ENCODE measurements at regions not wholly inside any gene's neighbourhood (a gene's known extent, or its start where the extent isn't known, plus 50 kb on each side); places are given as distances from the start of the nearest gene placed in this dataset.
A peak's percentile ranks its signal among the peaks of the same experiment; 100 is the strongest.

DNA sequence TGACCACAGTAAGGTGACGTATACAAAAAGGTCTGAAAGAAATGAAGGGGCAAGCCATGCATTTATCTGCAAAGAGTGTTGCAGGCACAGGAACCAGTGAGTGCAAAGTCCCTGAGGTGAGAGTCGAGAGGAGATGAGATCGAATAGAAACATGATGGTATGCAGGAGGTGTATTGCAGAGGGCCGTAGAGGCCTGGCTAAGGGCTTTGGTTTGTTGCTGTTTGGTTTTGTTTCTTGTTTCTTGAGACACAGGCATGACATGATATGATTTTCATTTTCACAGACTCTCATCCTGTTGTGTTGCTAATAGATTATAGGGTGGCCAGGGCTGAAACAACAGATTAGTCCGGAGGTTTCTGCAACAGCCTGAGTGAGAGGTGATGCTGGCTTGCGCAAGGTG, 80.4 kb downstream of the HSPH1 start:
- DNase-seq (ENCODE audit: low read depth), result no peak

DNA sequence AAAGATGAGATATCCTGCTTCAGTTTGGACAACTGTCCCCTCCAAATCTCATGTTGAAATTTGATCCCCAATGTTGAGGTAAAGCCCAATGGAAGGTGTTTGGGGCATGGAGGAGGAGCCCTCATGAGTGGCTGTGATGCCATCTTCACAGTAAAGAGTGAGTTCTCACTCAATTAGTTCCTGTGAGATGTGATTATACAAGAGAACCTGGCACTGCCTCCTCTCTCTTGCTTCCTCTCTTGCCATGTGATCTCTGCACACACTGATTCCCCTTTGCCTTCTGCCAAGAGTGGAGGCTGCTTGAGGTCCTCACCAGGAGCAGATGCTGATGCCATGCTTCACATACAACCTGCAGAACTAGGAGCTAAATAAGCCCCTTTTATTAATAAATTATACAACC, 86.9 kb downstream of the HSPH1 start:
- DNase-seq (ENCODE audit: low read depth), result no peak

DNA sequence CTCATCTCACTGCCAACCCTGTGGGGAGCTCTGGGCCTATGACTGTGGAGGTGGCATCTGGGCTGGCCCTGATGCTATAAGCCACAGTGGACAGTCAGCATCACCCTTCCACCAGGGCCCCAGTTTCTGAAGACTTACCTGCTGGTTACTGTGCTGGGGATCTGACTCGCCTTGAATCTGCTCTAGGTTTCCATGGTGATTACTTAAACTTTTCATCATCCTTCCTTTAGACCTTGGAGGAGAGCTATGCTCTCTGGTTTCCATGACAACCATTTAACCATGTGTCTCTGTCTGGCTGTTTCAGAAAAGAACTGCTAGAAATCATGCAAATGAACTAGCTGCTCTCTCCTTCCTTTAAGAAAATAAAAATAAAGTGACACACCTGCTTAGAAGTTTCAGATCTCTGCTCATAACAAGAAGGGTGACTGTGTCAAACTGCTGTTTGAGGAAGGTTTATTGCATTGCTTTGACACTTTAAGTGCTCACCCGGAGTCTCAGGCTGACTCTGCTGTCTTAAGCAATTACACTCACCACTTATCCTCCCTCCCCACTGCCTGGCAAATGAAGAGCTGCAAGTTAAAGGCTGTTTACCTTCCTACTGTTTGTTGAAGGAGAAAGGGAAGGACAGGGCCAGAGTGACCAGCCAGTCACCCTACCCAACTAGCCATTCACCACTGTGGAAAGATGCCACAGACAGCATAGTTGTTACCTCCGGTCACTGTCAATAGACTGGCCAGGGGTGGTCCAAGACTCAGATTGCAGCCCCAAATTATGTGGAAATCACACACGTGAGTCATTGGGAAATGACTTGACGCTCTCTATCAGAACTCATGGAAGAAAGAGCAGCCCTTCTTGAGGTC, 87.6 kb downstream of the HSPH1 start:
- peak; percentile 4 for DNase-seq (ENCODE audit: low read depth)

DNA sequence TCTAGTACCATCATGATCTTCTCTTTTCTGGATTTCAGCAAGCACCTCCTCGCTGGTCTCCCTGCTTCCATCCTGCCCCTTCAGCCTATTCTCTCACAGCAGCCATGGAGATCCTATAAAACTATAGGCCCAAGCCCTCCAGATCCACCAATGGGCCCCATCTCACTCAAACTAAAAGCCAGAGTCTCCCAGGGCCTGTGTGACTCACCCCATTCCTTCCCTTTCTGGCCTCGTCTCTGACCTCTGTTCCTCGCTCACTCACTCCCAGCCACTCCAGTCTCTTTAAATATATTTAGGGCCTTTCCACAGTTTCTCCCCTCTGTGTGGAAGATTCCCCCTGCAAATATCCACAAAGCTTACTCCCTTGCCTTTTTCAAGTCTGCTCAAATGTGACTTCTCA, 89.7 kb downstream of the HSPH1 start:
- DNase-seq (ENCODE audit: low read depth), result no peak

DNA sequence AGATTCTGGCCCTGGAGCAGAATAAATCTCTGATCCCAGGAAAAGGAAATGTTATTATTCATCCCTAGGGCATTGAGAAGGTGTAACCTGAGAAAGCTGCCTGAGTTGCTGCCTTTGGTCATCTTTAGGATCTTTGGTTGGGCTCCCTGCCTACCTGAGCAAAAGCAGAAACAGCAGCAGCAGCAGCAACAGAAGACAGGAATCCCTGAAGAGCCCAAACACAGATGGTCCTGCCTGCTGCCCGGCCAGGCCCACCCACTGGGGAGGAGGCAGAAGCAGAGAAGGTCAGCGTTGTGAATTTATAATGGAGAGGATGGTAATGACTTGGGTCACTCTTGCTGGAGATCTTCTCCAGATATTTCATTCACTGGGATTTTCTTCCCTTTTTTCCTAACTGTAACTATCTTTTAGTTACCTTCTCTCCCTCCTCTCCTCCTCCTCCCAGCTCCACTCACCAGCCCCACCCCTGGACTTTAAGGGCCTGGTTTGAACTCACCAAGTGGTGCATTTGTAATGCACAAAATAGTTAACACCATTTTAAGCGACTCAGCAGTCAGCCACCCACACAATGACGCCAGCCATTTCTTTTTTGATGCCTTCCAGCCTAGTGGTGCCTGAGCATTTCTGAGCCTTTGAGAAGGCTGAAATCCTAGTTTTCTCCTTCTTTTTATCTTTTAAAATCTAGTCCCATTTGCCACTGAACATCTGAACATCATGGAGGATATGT, 91.7 kb downstream of the HSPH1 start:
- DNase-seq (ENCODE audit: low read depth), result no peak

DNA sequence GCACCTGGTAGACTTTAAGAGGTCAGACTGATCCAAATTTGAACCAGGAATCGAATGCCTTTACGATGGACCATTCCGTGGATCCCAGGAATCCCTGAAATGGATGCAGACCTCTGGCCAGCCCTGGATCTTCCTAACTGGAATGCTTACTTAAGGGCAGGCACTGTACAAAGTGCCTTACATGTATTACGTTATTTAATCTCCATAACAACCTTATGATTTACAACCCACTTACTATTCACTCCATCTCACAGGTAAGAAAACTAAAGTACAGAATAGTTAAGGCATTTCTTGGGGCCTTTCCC, 93.6 kb downstream of the HSPH1 start:
- no peak for DNase-seq (ENCODE audit: low read depth)

DNA sequence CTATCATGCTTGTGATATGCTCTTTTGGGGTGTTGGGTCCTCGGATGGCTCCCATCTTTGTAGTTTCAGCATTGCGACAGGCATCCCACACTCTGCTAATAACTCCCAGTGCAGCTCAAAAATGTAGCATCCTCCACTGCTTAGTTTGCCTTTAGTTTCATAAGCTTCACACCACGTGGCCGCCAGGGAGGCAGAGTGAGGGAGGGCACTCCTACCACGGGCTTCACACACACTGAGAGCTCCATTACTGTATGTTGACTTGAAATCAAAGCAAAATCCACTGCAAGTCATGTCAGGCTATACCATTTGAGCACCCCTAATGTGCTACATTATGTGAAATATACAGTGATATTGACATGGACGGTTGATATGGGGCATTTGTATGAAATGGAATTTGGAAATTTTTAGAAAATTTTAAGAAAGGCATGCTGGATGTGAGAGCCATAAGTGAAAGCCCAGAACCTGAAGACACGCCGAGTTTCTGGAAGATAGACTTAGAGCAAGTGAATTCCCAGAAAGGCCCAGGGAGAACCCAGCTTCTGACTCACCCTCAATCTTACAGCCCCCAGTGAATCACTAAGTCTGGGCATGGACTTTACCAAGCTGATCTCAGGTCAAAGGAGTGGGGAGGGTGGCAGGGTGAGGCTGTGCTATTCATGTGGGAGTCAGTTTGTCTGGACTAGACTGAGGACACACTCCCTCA, 94.1 kb downstream of the HSPH1 start:
- DNase-seq (ENCODE audit: low read depth), result no peak

DNA sequence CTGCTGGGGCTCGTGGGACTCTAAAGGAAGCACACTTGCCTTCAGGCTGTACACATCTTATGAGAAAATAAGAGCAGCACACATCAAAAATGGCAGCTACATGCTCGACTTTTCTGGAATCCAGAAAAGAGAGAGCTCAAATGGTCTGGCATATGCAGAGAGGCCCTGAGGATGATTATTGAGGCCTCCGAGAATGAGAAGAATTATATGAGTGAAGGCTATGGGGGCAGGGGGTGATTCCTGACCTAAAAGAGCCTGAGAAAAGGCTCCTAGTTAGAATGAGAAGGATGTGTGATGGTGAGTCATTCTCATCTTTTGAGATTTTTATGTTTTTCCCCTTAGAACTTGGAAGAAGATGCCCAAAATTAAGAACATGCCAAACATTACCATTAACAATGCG, 97.1 kb downstream of the HSPH1 start:
- no peak for DNase-seq (ENCODE audit: low read depth)

DNA sequence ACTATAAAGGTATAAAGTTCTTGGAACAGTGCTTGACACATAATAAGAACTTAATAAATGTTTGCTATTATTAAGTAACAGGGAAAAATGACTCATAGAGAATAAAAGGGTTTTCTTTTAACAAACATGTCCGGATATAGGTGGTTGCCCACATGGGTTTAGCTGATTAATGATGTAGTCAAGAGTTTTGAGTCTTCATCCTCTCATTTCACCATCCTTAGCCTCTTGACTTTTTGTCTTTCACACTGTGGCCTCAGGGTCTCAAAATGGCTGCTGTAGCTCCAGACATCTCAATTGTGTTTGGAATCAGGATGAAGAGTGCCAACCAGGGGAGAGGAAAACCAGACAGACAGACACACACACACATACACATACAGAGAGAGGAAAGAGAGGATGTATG, 97.9 kb downstream of the HSPH1 start:
- DNase-seq (ENCODE audit: low read depth), result no peak

DNA sequence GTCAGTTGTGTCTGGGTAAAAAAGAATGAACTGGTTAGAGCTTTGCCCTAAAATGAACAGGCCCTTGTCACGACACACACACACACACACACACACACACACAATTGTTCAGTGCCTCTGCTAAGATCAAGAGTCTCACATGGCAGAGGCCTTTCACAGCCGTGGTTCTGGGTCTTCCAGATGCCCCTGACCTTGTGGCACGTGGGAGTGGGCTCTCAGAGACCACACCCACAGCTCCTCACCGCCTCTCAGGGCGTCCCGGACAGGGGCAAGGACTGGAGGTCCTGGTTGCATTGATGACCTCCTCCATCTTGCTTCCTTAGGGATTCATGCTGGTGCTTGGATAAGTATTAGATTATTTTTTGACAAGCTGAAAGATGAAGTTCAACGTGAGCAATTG, 101.0 kb downstream of the HSPH1 start:
- DNase-seq (ENCODE audit: low read depth), result no peak

DNA sequence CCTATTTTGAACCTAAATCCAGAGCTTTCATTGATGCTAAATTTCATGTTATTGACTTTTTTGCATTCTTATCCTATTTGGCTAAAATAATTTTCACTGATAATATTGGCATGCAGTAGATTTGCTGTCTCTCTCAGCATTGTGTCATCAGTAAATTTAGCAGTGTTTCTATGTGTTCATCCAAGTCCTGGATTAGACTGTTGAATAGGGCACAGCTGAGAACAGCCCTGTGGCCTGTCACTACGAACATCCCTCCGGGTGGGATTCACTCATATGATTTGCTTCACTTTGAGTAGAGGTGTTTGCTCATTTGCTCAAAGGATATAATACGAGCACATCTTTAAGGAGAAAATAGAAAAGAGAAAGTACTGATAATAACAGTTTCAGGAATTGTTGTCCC, 101.5 kb downstream of the HSPH1 start:
- DNase-seq (ENCODE audit: low read depth), result no peak

DNA sequence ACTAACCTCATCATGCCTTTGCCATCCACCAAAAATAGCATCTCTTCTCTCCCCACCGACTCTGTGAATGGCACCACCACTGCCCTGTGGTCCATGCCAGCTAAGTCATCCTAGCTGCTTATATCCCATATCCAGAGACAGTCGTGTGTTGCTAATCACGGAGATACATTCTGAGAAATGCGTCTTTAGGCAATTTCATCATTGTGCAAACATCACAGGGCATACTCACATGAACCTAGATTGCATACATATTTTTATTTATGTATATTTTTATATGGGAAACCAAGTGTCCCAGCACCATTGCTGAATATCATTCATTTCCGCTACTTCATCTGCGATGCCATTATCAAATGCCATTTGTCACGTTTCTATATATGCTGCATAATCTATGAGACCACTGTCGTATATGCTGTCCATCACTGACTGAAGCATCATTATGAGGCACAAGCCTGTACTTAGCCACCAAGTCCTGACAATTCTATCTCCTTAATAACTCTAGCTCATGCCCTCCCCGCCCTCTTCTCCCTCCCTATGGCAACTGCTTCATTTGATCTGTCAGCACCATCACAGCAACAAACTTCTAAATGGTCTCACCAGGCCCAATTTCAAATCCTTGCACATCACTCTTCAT, 104.2 kb downstream of the HSPH1 start:
- no peak for DNase-seq (ENCODE audit: low read depth)

DNA sequence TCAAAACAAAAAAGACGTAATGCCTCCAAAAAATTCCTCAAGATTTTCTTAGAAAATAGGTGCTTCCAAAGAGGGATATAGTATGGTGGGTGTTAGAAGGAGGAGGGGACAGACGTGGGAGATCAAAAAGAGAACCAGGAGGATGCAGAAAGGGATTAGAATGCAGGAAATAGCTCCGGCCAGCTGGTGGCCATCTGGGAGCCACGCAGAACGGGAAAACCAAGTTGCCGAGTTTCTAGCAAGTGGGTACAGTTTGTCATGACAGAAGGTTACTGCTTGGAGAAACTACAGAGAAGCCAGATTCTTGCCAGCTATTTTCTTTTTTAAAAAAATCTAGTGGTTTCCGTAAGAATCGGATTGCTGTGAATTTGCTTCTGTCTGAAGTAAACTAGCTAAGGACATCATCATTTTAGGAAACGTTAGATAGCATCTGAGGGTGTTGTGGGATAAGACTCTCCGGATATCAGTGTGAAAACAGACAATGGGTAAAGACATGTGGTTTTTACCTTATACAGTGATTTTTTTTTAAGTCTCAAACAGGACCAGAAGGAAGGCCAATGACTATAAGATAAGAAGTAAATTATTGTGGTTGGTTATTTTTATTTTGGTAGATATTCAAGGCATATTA, 104.9 kb downstream of the HSPH1 start:
- DNase-seq (ENCODE audit: low read depth), result no peak

DNA sequence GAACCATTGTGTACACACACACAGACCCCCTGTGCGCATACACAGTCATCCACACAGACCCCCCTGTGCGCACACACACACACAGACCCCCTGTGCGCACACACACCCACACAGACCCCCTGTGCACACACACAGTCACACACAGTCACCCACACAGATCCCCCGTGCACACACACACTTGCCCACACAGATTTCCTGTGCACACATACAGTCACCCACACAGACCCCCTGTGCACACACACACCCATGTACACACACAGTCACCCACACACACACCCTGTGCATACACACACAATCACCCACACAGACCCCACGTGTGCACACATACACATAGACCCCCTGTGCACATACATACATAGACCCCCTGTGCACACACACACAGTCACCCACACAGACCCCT, 106.1 kb downstream of the HSPH1 start:
- no peak for DNase-seq (ENCODE audit: low read depth)

DNA sequence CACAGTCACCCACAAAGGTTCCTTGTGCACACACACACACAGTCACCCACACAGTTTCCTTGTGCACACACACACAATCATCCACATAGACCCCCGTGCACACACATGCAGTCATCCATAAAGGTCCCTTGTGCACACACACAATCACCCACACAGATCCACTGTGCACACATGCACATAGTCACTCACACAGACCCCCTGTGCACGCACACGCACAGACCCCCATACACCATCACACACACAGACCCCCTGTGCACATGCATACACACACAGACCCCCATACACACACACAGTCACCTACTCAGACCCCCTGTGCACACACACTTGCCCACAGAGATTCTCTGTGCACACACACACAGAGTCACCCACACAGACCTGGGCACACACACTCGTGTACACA, 107.1 kb downstream of the HSPH1 start:
- DNase-seq (ENCODE audit: low read depth), result no peak

DNA sequence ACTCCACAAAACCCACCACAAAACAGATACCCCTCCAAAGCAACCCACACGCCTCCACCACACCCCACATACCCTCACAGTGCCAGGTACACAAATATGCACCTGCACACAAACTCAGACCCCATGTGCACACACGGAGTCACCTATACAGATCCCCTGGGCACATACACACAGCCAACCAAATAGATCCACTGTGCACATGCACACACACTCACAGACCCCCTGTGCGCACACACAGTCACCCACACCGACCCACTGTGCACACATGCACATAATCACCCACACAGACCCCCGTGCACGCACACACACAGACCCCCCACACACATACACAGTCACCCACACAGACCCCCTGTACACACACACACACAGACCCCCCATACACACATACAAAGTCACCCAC, 107.8 kb downstream of the HSPH1 start:
- DNase-seq (ENCODE audit: low read depth), result no peak

DNA sequence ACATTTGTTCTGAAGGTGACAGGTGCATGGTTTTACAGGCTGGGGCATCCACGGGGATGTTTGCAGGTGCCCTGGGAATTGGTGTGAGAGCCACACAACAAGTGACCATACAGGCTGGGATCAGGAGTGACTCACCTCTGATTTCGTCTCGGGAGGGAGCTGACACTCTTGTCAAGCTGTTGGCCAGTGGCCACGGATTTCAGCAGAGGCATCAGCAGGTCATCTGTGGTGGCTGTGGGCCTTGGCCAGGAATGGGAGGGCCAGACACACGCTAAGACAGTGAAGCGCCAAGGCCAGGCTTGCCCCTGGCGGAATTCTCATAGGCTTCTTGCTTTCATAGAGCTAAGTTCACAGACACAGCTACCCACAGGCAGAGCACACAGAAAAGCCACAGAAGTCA, 108.6 kb downstream of the HSPH1 start:
- DNase-seq (ENCODE audit: low read depth), result no peak

DNA sequence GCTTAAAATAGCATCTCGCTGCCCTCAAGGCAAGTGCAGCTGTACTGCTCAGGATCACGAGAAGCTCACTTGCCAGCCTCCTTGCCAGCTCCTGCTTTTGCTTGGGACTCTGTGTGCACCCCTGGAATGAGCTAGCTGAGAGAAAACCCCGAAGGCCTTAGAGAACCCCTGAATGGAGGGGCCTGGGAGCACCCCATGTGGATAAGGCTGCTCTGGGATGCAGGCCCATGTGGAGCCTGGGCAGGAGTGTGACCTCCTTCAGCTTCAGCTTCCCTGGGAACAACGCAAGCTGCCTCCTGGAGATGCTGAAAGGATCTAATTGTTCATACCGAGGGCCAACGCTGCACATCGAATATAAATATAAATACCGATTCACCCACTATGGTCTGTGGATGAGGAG, 109.2 kb downstream of the HSPH1 start:
- DNase-seq (ENCODE audit: low read depth), result no peak

DNA sequence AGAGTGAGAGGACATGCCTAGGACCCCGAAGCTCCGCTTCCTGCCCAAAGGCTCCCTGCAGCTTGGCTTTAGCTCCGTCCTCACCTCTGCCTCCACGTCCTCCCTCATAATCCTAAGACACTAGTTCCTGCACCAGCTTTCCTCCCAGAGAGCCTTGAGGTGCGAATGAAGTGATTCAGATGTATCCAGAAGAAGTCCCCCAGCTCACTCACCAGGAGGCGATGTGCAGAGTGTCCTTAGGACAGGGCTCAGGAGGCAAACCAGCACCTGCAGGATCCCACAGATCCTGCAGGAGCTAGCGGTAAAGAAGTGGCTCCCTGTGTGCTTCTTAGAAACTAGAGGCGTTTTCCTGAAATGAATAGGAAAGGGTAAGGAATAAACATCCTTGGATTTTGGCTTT, 109.7 kb downstream of the HSPH1 start:
- no peak for DNase-seq (ENCODE audit: low read depth)

DNA sequence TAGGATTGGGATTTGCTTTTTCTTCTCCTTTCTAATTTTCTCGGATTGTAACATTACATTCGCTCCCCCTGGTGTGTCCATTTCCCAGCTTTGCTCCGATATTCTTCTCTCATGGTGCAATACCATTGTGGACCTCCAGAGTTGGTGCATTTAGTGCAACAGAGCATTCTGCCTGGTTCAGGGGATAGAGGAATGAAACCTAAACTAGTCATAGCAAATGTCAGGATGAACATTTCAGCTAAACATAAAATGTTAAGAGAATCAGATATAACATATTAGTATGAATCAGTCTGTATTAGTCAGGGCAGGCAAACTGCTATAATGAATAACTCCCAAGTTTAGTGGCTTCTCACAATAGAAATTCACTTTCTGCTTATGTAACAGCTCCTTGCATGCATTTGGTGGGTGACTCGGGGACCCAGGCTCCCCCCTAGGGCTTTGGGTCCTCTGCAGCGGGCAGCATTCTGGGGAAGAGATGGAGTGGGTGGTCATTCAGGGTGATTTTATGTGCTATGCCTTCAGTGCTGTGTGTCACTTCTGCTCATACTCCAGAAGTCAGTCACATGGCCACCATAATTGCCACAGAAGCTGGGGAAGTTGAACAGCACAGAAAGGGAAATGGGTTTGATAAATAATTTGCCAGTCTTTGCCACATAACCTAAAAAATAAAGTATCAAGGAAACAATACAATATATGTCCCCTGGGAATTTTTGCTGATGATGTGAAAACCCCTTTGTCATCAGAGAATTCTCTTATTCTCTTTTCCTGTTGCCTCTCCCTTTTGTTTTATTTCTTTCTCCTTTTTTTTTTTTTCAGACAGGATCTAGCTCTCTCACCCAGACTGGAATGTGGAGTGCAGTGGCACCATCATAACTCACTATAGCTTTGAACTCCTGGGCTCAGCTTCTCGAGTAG, 111.0 kb downstream of the HSPH1 start:
- DNase-seq (ENCODE audit: low read depth), result no peak

DNA sequence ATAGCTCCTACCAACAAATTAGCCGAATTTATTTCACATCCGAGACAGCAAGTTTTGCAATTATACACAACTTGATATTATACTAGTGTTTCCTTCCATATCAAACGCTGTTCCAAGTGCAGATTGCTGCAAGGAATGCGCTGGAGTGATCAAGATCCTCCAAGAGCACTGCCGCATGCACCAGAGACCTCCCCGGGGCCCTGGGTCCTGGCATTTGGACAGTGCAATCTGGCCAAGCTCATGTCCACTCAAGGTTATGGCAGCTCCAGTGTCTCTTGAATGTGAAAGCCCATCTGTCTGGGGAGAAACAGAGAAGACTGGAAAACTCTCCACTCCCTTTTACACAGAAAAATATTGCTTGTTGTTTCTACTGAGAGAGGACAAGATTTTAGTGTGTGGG, 111.9 kb downstream of the HSPH1 start:
- no peak for DNase-seq (ENCODE audit: low read depth)
